H1 (cell line): ENCODE measurements at regions not wholly inside any gene's neighbourhood (a gene's known extent, or its start where the extent isn't known, plus 50 kb on each side); places are given as distances from the start of the nearest gene placed in this dataset.

Source experiments
- CTCF ChIA-PET: fragments of 300-600 bp; sonication (Branson Sonifier 250); formaldehyde crosslinking; loops from one replicate; lab custom pipeline; 2021; ENCODE audit not compliant: partially characterized antibody; lab: Charles Lee
- POLR2A ChIA-PET: fragments of 300-600 bp; sonication (Branson Sonifier 250); formaldehyde crosslinking; loops from one replicate; lab custom pipeline; 2021; ENCODE audit warnings: inconsistent platforms; ENCODE audit not compliant: partially characterized antibody; lab: Charles Lee
- DNase-seq, 2 experiments: peaks; one replicate each; pipeline versions ENCODE4 v3.0.0 to v3.0.0-alpha.2; 2010 to 2022; ENCODE audit warnings: low spot score in 2 of 2, low read depth in 1 of 2, mixed read lengths in 1 of 2
- FAIRE-seq: peaks from 2 replicates; lab custom pipeline; 2011; peaks lifted over from hg19 to GRCh38; lab: Jason Lieb, UNC
- H2AFZ ChIP-seq: 2 replicates; pipeline ENCODE4 v1.8.1; 2012; ENCODE audit warnings: low read length, inconsistent platforms
- H2AK5ac ChIP-seq: 2 replicates; pipeline ENCODE4 v1.6.1; 2013; ENCODE audit warnings: low read depth, low read length
- H2BK120ac ChIP-seq: replicated peaks from 2 replicates; pipeline ENCODE3; 2013; ENCODE audit warnings: low read depth, low read length, inconsistent platforms
- H2BK12ac ChIP-seq: 2 replicates; pipeline ENCODE4 v1.6.1; 2013; ENCODE audit warnings: low read depth, low read length
- H2BK15ac ChIP-seq: 2 replicates; pipeline ENCODE4 v1.6.1; 2013; ENCODE audit warnings: low read length
- H2BK20ac ChIP-seq: 2 replicates; pipeline ENCODE4 v1.6.1; 2013; ENCODE audit warnings: low read length
- H2BK5ac ChIP-seq: 2 replicates; pipeline ENCODE4 v1.6.1; 2013; ENCODE audit warnings: low read depth, low read length
- H3K14ac ChIP-seq: 2 replicates; pipeline ENCODE4 v1.6.1; 2013; ENCODE audit warnings: inconsistent platforms; ENCODE audit not compliant: insufficient read length
- H3K18ac ChIP-seq: 2 replicates; pipeline ENCODE4 v1.6.1; 2013; ENCODE audit warnings: low read length; ENCODE audit errors: extremely low read depth
- H3K23ac ChIP-seq: 2 replicates; pipeline ENCODE4 v1.6.1; 2013; ENCODE audit warnings: inconsistent platforms; ENCODE audit not compliant: insufficient read length
- H3K23me2 ChIP-seq: 2 replicates; pipeline ENCODE4 v1.6.1; 2013; ENCODE audit warnings: low read depth, low read length
- H3K27ac ChIP-seq: 2 replicates; pipeline ENCODE4 v1.6.1; 2011; ENCODE audit warnings: low read depth, low read length, inconsistent platforms
- H3K27me3 ChIP-seq, 4 experiments: replicated peaks in 1 of 4; 1 replicate in 1 of 4; 2 replicates in 3 of 4; pipeline versions ENCODE4 v1.6.1 to v1.8.1; 2011 to 2013; ENCODE audit warnings: low read length in 3 of 4, mild to moderate bottlenecking in 3 of 4, inconsistent platforms in 2 of 4, mixed read lengths in 2 of 4, moderate library complexity in 1 of 4; ENCODE audit not compliant: control insufficient read depth in 3 of 4, insufficient read depth in 3 of 4; ENCODE audit errors: extremely low read depth in 1 of 4
- H3K36me3 ChIP-seq, 4 experiments: 2 replicates each; pipeline versions ENCODE4 v1.6.1 to v1.8.1; 2011 to 2013; ENCODE audit warnings: mild to moderate bottlenecking in 4 of 4, low read length in 3 of 4, moderate library complexity in 2 of 4, control low read depth in 1 of 4, inconsistent platforms in 1 of 4; ENCODE audit not compliant: insufficient read depth in 4 of 4, control insufficient read depth in 2 of 4
- H3K4ac ChIP-seq: replicated peaks from 2 replicates; pipeline ENCODE3; 2013; ENCODE audit warnings: low read length, low read depth, mixed read lengths, inconsistent platforms; ENCODE audit not compliant: insufficient read length
- H3K4me1 ChIP-seq, 4 experiments: replicated peaks in 1 of 4; 1 replicate in 1 of 4; 2 replicates in 3 of 4; pipeline versions ENCODE4 v1.6.1 to v1.8.1; 2011 to 2013; ENCODE audit warnings: low read length in 3 of 4, inconsistent platforms in 2 of 4, mixed read lengths in 1 of 4; ENCODE audit not compliant: insufficient read depth in 4 of 4, control insufficient read depth in 3 of 4
- H3K4me2 ChIP-seq, 2 experiments: 2 replicates each; pipeline versions ENCODE4 v1.6.1 to v1.8.1; 2011 to 2013; ENCODE audit warnings: low read depth in 2 of 2, low read length in 2 of 2, control low read depth in 1 of 2, inconsistent platforms in 1 of 2, mild to moderate bottlenecking in 1 of 2; ENCODE audit not compliant: insufficient read depth in 1 of 2
- H3K4me3 ChIP-seq, 4 experiments: fragments of 200-600, 300-600 bp in 1 of 4; sonication (generic), shearing (Covaris generic), sonication (Bioruptor Twin) in 1 of 4; 2 replicates each; pipeline versions ENCODE4 v1.5.1 to v1.8.1; 2011 to 2016; ENCODE audit warnings: low read length in 4 of 4, low read depth in 3 of 4, control low read depth in 2 of 4, inconsistent platforms in 2 of 4, mild to moderate bottlenecking in 2 of 4, mixed read lengths in 1 of 4, moderate library complexity in 1 of 4; ENCODE audit not compliant: insufficient read depth in 2 of 4; ENCODE audit errors: extremely low read depth in 1 of 4
- H3K56ac ChIP-seq: replicated peaks from 2 replicates; pipeline ENCODE3; 2013; ENCODE audit warnings: low read depth, mild to moderate bottlenecking, mixed read lengths, low read length, inconsistent platforms; ENCODE audit not compliant: insufficient read length
- H3K79me1 ChIP-seq: 2 replicates; pipeline ENCODE4 v1.6.1; 2013; ENCODE audit warnings: low read depth, low read length, control low read depth
- H3K79me2 ChIP-seq, 2 experiments: 2 replicates each; pipeline versions ENCODE4 v1.6.1 to v1.8.1; 2012 to 2013; ENCODE audit warnings: low read length in 2 of 2, mild to moderate bottlenecking in 2 of 2, inconsistent platforms in 1 of 2; ENCODE audit not compliant: insufficient read depth in 2 of 2, control insufficient read depth in 1 of 2
- H3K9ac ChIP-seq, 4 experiments: replicated peaks in 1 of 4; 1 replicate in 1 of 4; 2 replicates in 3 of 4; pipeline versions ENCODE4 v1.6.1 to v1.8.1; 2011 to 2013; ENCODE audit warnings: low read depth in 3 of 4, low read length in 3 of 4, control low read depth in 2 of 4, mild to moderate bottlenecking in 2 of 4, moderate library complexity in 2 of 4, inconsistent platforms in 1 of 4; ENCODE audit errors: extremely low read depth in 1 of 4
- H3K9me3 ChIP-seq, 2 experiments: 2 replicates each; pipeline versions ENCODE4 v1.6.1 to v1.8.1; 2012 to 2013; ENCODE audit warnings: mild to moderate bottlenecking in 2 of 2, moderate library complexity in 2 of 2, control low read depth in 1 of 2, inconsistent platforms in 1 of 2, low read depth in 1 of 2, low read length in 1 of 2, mixed read lengths in 1 of 2; ENCODE audit not compliant: insufficient read depth in 2 of 2
- H4K20me1 ChIP-seq, 2 experiments: replicated peaks in 1 of 2; 2 replicates each; pipeline versions ENCODE3 to v1.8.1; 2011 to 2013; ENCODE audit warnings: inconsistent platforms in 2 of 2, low read length in 2 of 2, mild to moderate bottlenecking in 1 of 2; ENCODE audit not compliant: insufficient read depth in 2 of 2, control insufficient read depth in 1 of 2
- H4K5ac ChIP-seq: 2 replicates; pipeline ENCODE4 v1.6.1; 2013; ENCODE audit warnings: low read length, low read depth, mixed read lengths, inconsistent platforms; ENCODE audit not compliant: insufficient read length
- H4K8ac ChIP-seq: 2 replicates; pipeline ENCODE4 v1.8.0; 2013; ENCODE audit warnings: mild to moderate bottlenecking, moderate library complexity, low read length, inconsistent platforms; ENCODE audit not compliant: insufficient read depth; ENCODE audit errors: extremely low read depth
- H4K91ac ChIP-seq: replicated peaks from 2 replicates; pipeline ENCODE3; 2013; ENCODE audit warnings: low read length, mixed read lengths, inconsistent platforms; ENCODE audit not compliant: insufficient read length
- CEBPB ChIP-seq: IDR thresholded peaks from 2 replicates; pipeline ENCODE4 v1.6.1; 2012; ENCODE audit warnings: low read depth, low read length
- CHD1 ChIP-seq: IDR thresholded peaks from 2 replicates; pipeline ENCODE4 v1.6.1; 2012; ENCODE audit warnings: low read depth, low read length, improper control_type of control experiment
- EP300 ChIP-seq, 2 experiments: IDR thresholded peaks; 1 replicate in 1 of 2; 2 replicates in 1 of 2; pipeline ENCODE4 v1.6.1; 2011 to 2012; ENCODE audit warnings: low read depth in 2 of 2, low read length in 2 of 2, mild to moderate bottlenecking in 2 of 2, borderline replicate concordance in 1 of 2, inconsistent platforms in 1 of 2, moderate library complexity in 1 of 2
- RBBP5 ChIP-seq: IDR thresholded peaks from 2 replicates; pipeline ENCODE4 v1.7.1; 2012; ENCODE audit warnings: low read depth, mild to moderate bottlenecking, inconsistent platforms, low read length, moderate library complexity, borderline replicate concordance
- RFX5 ChIP-seq: IDR thresholded peaks from 2 replicates; pipeline ENCODE4 v1.6.1; 2011; ENCODE audit warnings: low read depth, low read length, improper control_type of control experiment, borderline replicate concordance
- RXRA ChIP-seq: IDR thresholded peaks from 2 replicates; pipeline ENCODE4 v1.6.1; 2011; ENCODE audit warnings: low read depth, mild to moderate bottlenecking, low read length, moderate library complexity; ENCODE audit not compliant: insufficient read depth
- SAP30 ChIP-seq: fragments of 300-600 bp; sonication (generic); IDR thresholded peaks from 2 replicates; pipeline ENCODE4 v1.7.1; 2012; ENCODE audit warnings: low read length, moderate library complexity, mild to moderate bottlenecking, inconsistent platforms; ENCODE audit not compliant: insufficient read depth, insufficient replicate concordance
- SP1 ChIP-seq: IDR thresholded peaks from 2 replicates; pipeline ENCODE4 v1.6.1; 2011; ENCODE audit warnings: low read depth, low read length
- SRF ChIP-seq: IDR thresholded peaks from 2 replicates; pipeline ENCODE4 v1.6.1; 2011; ENCODE audit warnings: mild to moderate bottlenecking, low read depth, low read length, moderate library complexity
- TAF1 ChIP-seq: IDR thresholded peaks from 2 replicates; pipeline ENCODE4 v1.6.1; 2011; ENCODE audit warnings: mild to moderate bottlenecking, low read depth, low read length
- TAF7 ChIP-seq: optimal IDR thresholded peaks from 2 replicates; pipeline ENCODE3; 2011; ENCODE audit warnings: low read depth, mild to moderate bottlenecking, inconsistent platforms, low read length, moderate library complexity, borderline replicate concordance
- TEAD4 ChIP-seq: IDR thresholded peaks from 2 replicates; pipeline ENCODE4 v1.6.1; 2012; ENCODE audit warnings: low read depth, low read length, inconsistent platforms, mixed read lengths
- ZNF274 ChIP-seq: IDR thresholded peaks from 2 replicates; pipeline ENCODE4 v1.7.0; 2012; ENCODE audit warnings: low read length, borderline replicate concordance; ENCODE audit errors: extremely low read depth
- WGBS, 2 experiments: shearing (Covaris generic) in 1 of 2; methylation state at CpG; one replicate each; pipeline versions ENCODE4 v1.1.6 to v1.1.7; 2013 to 2015; ENCODE audit warnings: low lambda C conversion rate in 2 of 2, mixed read lengths in 2 of 2, inconsistent platforms in 1 of 2, low coverage in 1 of 2, missing lambda C conversion rate in 1 of 2; ENCODE audit not compliant: insufficient replicate concordance in 2 of 2, insufficient coverage in 1 of 2, insufficient read length in 1 of 2; ENCODE audit errors: extremely low coverage in 1 of 2, missing lambda C conversion rate in 1 of 2; 5-methylcytosine and 5-hydroxymethylcytosine counted together
- TF ChIP-seq, protein P1 (sequence below): IDR thresholded peaks from 2 replicates; pipeline ENCODE4 v1.6.1; 2011; ENCODE audit warnings: low read depth, mild to moderate bottlenecking, low read length; ENCODE audit not compliant: insufficient read depth

DNA sequence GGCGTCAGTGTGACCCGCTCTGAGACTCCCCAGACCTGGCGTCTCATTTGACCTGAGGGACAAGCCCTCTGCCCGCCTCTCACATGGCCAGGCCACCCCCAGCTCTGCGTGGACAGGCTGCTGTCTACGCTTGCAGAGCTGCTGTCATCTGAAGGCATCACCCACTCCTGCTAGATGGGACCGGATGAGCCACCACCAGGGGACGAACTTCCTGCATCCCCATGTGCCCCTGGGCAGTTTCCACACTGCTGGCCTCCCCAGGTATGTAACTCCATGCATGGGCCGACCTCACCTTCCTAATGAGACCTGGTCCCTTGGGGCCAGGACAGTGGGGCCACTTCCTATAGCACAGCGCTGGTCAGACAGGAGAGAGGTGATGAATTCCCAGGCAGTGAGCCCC, 121.5 kb downstream of the PSMG1 start:
- peaks cover 3 to 6% of the 10 kb centered on the region in 2 experiments for H3K9me3 ChIP-seq
- H2BK20ac ChIP-seq = no peak overlapping the region
- no peaks in the 10 kb centered on the region for H3K27me3 ChIP-seq
- WGBS, 2 experiments = 91% methylated on average over 10 of the region's 10 CpGs; no CpG with 5 or more reads in 1 of the 2 experiments
- H2AFZ ChIP-seq = no peak overlapping the region
- ChIA-PET CTCF (interaction anchor here (1.1 to 2.4 kb wide), 3 partner anchors 11 to 258 kb away, joined by 3 to 9 read pairs (median 4); no protein-coding TSS in a partner anchor), POLR2A (no interaction called here)
- no peaks in the 10 kb centered on the region for H3K4me1 ChIP-seq
- no peak overlapping the region for H3K14ac ChIP-seq
- H3K9ac ChIP-seq = no peak overlapping the region
- no peak overlapping the region for H2BK5ac ChIP-seq
- H2BK12ac ChIP-seq = no peak overlapping the region
- no peak overlapping the region for H3K56ac ChIP-seq
- no peak overlapping the region for H3K18ac ChIP-seq
- no peak overlapping the region for H2BK15ac ChIP-seq
- no peak overlapping the region for H2AK5ac ChIP-seq
- H3K79me1 ChIP-seq = no peaks in the 10 kb centered on the region
- no peak overlapping the region for H4K91ac ChIP-seq
- H3K27ac ChIP-seq = no peak overlapping the region
- H3K23ac ChIP-seq = no peak overlapping the region
- no peak overlapping the region for H3K4me3 ChIP-seq
- H4K20me1 ChIP-seq = no peaks in the 10 kb centered on the region
- H3K23me2 ChIP-seq = no peaks in the 10 kb centered on the region
- no peak overlapping the region for H2BK120ac ChIP-seq
- H3K36me3 ChIP-seq = no peaks in the 10 kb centered on the region
- no peak for DNase-seq
- H3K4ac ChIP-seq = no peak overlapping the region
- no peak overlapping the region for H3K4me2 ChIP-seq
- no peaks in the 10 kb centered on the region for H3K79me2 ChIP-seq
- H4K8ac ChIP-seq = no peak overlapping the region
- H4K5ac ChIP-seq = no peak overlapping the region
- no peak for FAIRE-seq
- TF ChIP-seq CEBPB (no peak), SP1 (no peak), TAF1 (no peak), RFX5 (no peak), EP300 (IDR thresholded peaks at IDR 0.05; ENCODE audit: borderline replicate concordance in 1 of 2, low read depth in 2 of 2, low read length in 2 of 2) (no peak), SRF (no peak), SAP30 (no peak), ZNF274 (no peak), TEAD4 (no peak), RBBP5 (no peak), CHD1 (no peak), RXRA (no peak), TAF7 (no peak)
- TF ChIP-seq, protein P1, sequence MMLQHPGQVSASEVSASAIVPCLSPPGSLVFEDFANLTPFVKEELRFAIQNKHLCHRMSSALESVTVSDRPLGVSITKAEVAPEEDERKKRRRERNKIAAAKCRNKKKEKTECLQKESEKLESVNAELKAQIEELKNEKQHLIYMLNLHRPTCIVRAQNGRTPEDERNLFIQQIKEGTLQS = no peak
